A673 (cell line): ENCODE measurements at regions not wholly inside any gene's neighbourhood (a gene's known extent, or its start where the extent isn't known, plus 50 kb on each side); places are given as distances from the start of the nearest gene placed in this dataset.

Experiments
- BruUV-seq: library from RNA; stranded (reverse); fragments of 400-500 nt; replicated peaks from 2 replicates; lab custom pipeline; 2021; lab: Mats Ljungman, UMichigan
- CTCF ChIA-PET: fragments of 300-600 bp; sonication (Branson Sonifier 250); formaldehyde crosslinking; loops from one replicate; lab custom pipeline; 2022; ENCODE audit warnings: antibody characterized with exemption; lab: Charles Lee
- POLR2A ChIA-PET: fragments of 300-600 bp; sonication (Branson Sonifier 250); formaldehyde crosslinking; loops from one replicate; lab custom pipeline; 2022; ENCODE audit warnings: antibody characterized with exemption; ENCODE audit not compliant: low non-redundant PET; lab: Charles Lee
- DNase-seq: peaks from one replicate; pipeline ENCODE4 v3.0.0-alpha.2; 2015; ENCODE audit warnings: low spot score
- H3K27ac ChIP-seq: fragments of 200-600 bp; sonication (generic); 2 replicates; pipeline ENCODE4 v1.5.1; 2016; ENCODE audit warnings: mixed run types, low read depth, mild to moderate bottlenecking, mixed read lengths, antibody characterized with exemption, low read length; ENCODE audit not compliant: poor library complexity, severe bottlenecking
- H3K27me3 ChIP-seq: fragments of 200-600 bp; sonication (generic); replicated peaks from 2 replicates; pipeline ENCODE4 v1.6.1; 2017; ENCODE audit warnings: mixed run types, low read depth, mild to moderate bottlenecking, mixed read lengths, antibody characterized with exemption, low read length; ENCODE audit not compliant: insufficient read depth, poor library complexity
- H3K36me3 ChIP-seq: fragments of 200-600 bp; sonication (generic); 2 replicates; pipeline ENCODE4 v1.6.1; 2016; ENCODE audit warnings: mixed run types, mild to moderate bottlenecking, mixed read lengths, antibody characterized with exemption, low read length; ENCODE audit not compliant: insufficient read depth, poor library complexity, severe bottlenecking
- H3K4me1 ChIP-seq: fragments of 200-600 bp; sonication (generic); 2 replicates; pipeline ENCODE4 v1.6.1; 2017; ENCODE audit warnings: mixed run types, mild to moderate bottlenecking, mixed read lengths, antibody characterized with exemption, low read length; ENCODE audit not compliant: insufficient read depth, poor library complexity, severe bottlenecking
- H3K4me3 ChIP-seq: fragments of 200-600 bp; sonication (generic); 2 replicates; pipeline ENCODE4 v1.5.1; 2016; ENCODE audit warnings: low read depth, mixed run types, mild to moderate bottlenecking, mixed read lengths, low read length; ENCODE audit not compliant: poor library complexity, severe bottlenecking
- H3K9me3 ChIP-seq: fragments of 200-600 bp; sonication (generic); 2 replicates; pipeline ENCODE4 v1.6.1; 2016; ENCODE audit warnings: mixed run types, low read depth, mild to moderate bottlenecking, mixed read lengths, antibody characterized with exemption, low read length; ENCODE audit not compliant: poor library complexity, severe bottlenecking
- CTCF ChIP-seq: fragments of 300-800, 200-600 bp; sonication (generic); conservative IDR thresholded peaks from 2 replicates; pipeline ENCODE4 v1.5.1; 2017; ENCODE audit warnings: low read depth, mild to moderate bottlenecking, antibody characterized with exemption, low read length, moderate library complexity, mixed read lengths
- EZH2 ChIP-seq: fragments of 200-600 bp; sonication (generic); IDR thresholded peaks from 2 replicates; pipeline ENCODE4 v1.6.1; 2017; ENCODE audit warnings: borderline replicate concordance, low read depth, mild to moderate bottlenecking, mixed read lengths, antibody characterized with exemption, low read length; ENCODE audit not compliant: poor library complexity, severe bottlenecking
- intact Hi-C: fragments of 100-400 bp; cut with micrococcal nuclease; formaldehyde crosslinking; loops from one replicate; pipeline ENCODE4 v1.10.0; 2022; ENCODE audit not compliant: unreplicated experiment

- Histone ChIP-seq H3K4me3 (no peak overlapping the region), H3K27ac (no peak overlapping the region), H3K4me1 (no peaks in the 10 kb centered on the region), H3K9me3 (no peaks in the 10 kb centered on the region), H3K36me3 (no peaks in the 10 kb centered on the region), H3K27me3 (no peaks in the 10 kb centered on the region)
- CTCF ChIA-PET, result no interaction called here
- no peak for TF ChIP-seq CTCF
- TF ChIP-seq EZH2, result no peak
- POLR2A ChIA-PET, result no interaction called here
- no TSS peak for BruUV-seq
- no peak for DNase-seq
- intact Hi-C loops, result no loop called here
Observed at GRCh38 chr4:158071931-158072330, 100.9 kb downstream of the GASK1B start.

- DNase-seq, result no peak
- Histone ChIP-seq H3K4me1 (no peaks in the 10 kb centered on the region), H3K4me3 (no peak overlapping the region), H3K27me3 (no peaks in the 10 kb centered on the region), H3K9me3 (no peaks in the 10 kb centered on the region), H3K27ac (no peak overlapping the region), H3K36me3 (no peaks in the 10 kb centered on the region)
- TF ChIP-seq CTCF (no peak), EZH2 (no peak)
- ChIA-PET CTCF (no interaction called here), POLR2A (no interaction called here)
- no TSS peak for BruUV-seq
- intact Hi-C loops, result no loop called here
Observed at GRCh38 chr4:158068068-158068467, 104.8 kb downstream of the GASK1B start.

GRCh38 chr4:158067646-158068045 lies 105.2 kb downstream of the GASK1B start:
- H3K27me3 ChIP-seq, result no peaks in the 10 kb centered on the region
- ChIA-PET CTCF (no interaction called here), POLR2A (no interaction called here)
- no peaks in the 10 kb centered on the region for H3K36me3 ChIP-seq
- no peaks in the 10 kb centered on the region for H3K4me1 ChIP-seq
- TF ChIP-seq EZH2 (no peak), CTCF (no peak)
- H3K4me3 ChIP-seq, result no peak overlapping the region
- H3K9me3 ChIP-seq, result no peaks in the 10 kb centered on the region
- BruUV-seq, result no TSS peak
- intact Hi-C loops, result no loop called here
- no peak overlapping the region for H3K27ac ChIP-seq
- DNase-seq, result no peak
